HG03064 (cell line): ENCODE measurements at regions not wholly inside any gene's neighbourhood (a gene's known extent, or its start where the extent isn't known, plus 50 kb on each side); places are given as distances from the start of the nearest gene placed in this dataset.
"Not testable (repeated sequence)": the region's sequence is repeated elsewhere in the genome, so short reads cannot be mapped to it uniquely, and the experiment has no call there.

Experiments
- ATAC-seq: cut with Tn5 transposase; IDR thresholded peaks from one replicate; pipeline ENCODE4 v1.9.1; 2021; ENCODE audit warnings: low read depth; ENCODE audit not compliant: unreplicated experiment

DNA sequence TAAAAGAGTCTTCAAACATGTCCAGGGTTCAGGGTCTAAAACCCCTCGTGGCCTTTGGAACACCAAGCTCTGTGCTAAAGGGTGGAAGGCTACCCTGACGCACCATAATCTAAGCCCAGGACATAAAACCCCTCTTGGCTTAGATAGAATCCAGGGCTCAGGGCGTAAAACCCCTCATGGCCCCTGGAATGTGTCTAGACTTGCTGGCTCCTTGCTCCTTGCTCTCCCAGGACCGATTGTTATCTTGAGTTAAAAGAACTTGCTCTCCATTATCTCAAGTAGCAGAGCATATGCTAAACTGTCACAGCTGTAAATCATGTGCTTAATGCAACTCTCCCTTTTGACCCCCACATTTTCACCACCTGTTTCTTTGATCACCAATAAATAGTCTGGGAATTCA, 758.1 kb upstream of the SLC8A1 start:
- ATAC-seq: not testable (repeated sequence)

DNA sequence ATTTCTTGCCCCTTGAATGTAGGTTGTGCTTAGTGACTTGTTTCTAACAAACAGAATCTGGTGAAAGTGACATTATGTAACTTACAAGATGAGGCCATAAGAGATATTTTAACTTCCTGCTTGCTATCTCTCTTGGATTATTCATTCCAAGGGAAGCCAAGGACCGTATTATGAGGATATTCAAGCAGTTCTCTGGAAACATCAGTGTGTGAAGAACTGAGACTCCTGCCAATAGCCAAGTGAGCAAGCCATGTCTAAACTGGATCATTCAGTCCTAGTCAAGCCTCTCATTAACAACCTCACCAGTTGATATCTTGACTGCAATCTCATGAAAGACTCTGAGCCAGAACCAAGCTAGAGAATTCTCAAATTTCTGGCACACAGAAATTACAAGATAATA, 765.1 kb upstream of the SLC8A1 start:
- no peak for ATAC-seq

DNA sequence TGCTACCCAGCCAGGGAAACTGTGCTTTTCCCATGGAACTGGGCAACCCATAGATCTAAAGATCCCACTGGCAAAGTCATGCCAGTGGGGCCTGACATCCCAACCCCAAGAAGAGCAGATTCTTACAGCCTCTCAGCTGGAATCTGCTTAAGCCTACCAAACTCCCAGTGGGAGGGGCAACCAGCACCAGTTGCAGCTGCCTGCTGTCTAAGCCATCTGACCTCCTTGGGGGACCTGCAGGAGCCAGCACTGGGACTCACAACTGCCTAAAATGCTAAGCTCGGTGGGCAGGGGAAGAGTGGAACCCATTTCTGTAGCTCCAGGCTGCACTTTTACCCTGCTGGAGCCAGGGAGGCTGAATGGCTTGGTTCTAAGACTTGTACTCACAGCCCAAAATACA, 770.7 kb upstream of the SLC8A1 start:
- ATAC-seq: no peak

DNA sequence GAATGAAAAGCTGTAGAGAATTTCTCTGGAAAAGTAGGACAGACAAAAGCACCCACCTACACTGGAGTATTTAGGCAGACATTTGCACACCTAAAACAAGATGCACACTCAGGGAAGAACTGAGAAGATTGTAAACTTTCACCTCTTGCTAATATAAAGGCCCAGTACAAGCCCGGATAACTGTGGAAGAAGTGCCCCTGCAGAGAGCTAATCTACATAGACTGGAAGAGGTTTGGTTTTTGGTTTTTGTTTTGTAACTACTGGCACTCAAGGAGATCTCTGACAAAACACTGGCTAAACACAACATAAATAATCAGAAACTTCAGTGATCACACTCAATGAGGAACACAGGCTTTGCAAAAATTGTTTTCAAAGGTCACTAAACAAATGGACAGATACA, 782.2 kb upstream of the SLC8A1 start:
- no peak for ATAC-seq

DNA sequence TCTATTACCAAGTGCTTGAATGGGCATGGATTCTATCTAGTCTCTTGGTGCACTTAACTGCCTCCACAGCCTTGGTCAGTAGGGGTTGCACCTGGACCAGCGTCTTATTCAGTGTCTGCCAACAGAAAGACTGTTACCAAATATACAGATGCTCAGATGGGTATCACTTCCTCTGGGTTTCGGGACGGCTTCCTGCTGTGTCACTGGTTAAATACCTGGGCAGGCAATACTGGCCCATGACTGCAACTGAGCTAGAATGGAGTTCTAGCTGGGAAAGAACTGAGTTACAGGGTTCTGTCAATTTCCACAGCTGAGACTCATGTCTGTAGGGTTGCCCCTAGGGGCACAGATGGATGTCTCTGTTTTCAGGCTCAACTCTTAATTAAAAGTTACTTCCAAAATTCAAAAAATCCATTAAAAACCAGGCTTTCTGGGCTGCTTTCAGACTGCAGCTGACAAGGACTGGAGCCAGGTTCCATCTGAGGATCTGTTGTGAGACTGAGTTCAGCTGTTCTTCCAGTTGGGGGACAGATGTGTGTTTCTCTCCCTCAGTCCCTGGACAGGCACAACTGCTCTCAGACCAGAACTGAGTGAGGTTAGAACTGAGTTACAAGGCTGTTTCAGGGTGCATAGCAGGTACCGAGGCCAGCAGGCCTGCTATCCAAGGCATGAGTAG, 789.6 kb upstream of the SLC8A1 start:
- no peak for ATAC-seq

DNA sequence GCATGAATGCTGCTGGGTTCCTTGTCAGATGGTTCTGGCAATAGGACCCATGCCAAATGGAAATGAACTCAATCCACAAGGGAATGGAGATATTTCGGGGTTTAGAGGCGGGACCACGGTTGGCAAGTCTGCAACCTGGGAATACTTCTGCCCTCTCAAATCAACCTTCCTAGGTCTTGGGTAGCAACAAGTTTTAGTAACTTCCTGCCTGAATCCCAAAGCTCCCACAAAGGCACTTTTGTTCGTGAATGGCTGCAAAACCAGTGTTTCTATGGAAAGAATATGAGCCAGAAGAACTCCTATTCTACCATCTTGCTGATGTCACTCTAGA, 790.1 kb upstream of the SLC8A1 start:
- no peak for ATAC-seq

- no peak for ATAC-seq
Observed at GRCh38 chr2:41267929-41268659, 779.7 kb upstream of the PKDCC start.

DNA sequence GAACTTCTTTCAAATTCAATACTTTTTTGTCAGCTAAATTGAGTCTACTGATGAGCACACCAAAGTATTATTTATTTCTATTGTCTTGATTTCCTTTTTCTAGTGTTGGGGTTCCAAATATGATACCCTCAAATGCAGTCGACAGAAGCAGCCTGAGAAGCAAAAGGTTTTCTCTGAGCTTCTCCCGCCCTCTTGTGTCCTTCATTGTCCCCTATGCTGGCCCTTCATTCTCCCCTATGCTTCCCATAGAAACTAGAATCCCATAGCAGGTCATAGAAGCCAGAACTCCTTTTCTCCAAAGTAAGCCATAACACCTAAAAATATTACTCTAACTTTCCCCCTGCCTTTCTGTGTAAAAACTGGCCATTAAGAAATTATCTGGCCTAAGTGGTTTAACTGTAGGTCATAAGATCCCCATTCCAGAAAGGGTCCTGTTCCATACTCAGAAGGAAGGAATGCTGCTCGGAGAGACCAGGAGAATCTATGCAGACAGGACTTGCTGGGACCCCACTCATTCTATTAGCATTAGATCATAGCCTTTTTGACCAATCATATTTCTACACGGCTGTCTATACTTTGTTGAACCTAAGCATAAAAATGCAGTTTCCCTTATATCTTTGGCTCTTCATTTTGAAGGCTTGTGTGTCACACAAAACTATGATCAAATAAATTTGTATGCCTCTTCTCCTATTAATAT, 764.6 kb upstream of the PKDCC start:
- no peak for ATAC-seq

DNA sequence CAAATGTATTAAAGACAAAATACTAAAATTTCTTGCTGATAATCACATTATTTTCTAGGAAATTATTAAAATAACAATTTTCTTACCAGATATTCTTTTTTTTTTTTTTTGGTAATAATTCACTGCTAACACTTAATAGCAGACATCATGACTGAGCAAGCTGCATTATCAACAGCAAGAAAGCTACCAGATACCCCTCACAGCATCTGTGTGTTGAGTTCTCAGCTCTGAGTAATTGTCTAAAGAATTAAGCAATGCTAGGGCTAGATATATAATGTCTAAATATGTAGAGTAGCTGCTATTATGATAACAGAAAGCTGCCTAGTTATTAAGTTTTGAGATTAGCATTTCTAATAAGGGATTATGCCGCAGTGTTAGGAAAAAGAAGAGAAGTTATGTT, 754.3 kb upstream of the PKDCC start:
- ATAC-seq: no peak

GRCh38 chr2:41294331-41294730, 753.5 kb upstream of the PKDCC start:
- ATAC-seq: no peak

GRCh38 chr2:41313082-41313481, 734.7 kb upstream of the PKDCC start:
- no peak for ATAC-seq

- no peak for ATAC-seq
Observed at GRCh38 chr2:41314511-41315070, 733.2 kb upstream of the PKDCC start.

- ATAC-seq: no peak
Observed at GRCh38 chr2:41319437-41319836, 728.4 kb upstream of the PKDCC start.

DNA sequence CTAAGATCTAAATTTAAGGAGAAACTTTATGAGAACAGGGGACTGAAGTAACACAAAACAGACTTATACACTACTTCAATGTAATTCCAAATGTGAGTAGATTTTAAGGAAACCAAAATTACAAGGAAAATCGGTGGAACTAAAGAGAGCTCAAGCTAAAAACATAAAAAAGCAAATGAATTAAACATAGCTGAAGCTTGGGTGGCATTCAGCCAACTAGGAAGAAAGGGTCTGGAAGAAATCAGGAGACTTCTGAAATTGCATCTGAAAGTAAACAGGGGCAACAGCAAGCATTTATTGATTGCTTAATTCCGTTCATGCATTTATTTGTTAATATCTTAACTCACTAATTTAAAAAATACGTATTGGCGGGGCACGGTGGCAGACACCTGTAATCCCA, 727.3 kb upstream of the PKDCC start:
- ATAC-seq: no peak

DNA sequence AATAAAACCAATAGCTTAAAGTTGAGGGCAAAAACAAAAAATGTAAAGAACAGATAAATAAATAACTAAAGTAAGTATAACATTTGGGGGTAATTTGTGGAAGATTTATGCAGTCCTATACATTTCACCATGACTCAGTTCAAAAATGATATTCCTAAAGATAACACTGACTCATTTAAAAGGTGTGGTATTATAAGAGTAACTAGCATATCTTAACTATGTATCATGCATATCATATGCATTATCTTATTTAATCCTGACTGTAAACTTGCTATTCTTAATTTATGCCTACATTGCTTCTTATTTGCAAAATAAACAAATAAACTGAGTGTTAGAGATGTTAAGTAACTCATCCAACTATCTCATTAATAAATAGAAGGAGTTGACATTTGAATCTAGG, 726.5 kb upstream of the PKDCC start:
- ATAC-seq: no peak

DNA sequence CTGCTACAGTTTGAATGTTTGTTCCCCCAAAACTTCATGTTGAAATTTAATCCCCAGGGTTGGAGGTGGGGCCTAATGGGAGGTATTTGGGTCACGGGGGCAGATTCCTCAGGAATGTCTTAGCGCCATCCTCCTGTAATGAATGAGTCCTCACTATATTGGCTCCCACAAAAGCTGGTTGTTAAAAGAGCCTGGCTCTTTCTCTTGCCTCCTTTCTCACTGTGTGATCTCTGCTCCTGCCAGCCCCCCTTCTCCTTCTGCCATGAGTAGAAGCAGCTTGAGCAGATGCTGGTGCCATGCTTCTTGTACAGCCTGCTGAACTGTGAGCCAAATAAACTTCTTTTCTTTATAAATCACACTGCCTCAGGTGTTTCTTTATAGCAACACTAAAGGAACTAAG, 721.0 kb upstream of the PKDCC start:
- no peak for ATAC-seq

- ATAC-seq: no peak
Observed at GRCh38 chr2:41329040-41329439, 718.8 kb upstream of the PKDCC start.

GRCh38 chr2:41334159-41334558, 713.7 kb upstream of the PKDCC start:
- ATAC-seq: no peak

DNA sequence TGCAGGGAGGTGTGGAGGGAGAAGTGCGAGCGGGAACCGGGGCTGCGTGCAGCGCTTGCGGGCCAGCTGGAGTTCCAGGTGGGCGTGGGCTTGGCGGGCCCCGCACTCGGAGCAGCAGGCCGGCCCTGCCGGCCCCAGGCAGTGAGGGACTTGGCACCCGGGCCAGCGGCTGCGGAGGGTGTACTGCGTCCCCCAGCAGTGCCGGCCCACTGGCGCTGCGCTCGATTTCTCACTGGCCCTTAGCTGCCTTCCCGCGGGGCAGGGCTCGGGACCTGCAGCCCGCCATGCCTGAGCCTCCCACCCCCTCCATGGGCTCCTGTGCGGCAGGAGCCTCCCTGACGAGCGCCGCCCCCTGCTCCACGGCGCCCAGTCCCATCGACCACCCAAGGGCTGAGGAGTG, 712.2 kb upstream of the PKDCC start:
- not testable (repeated sequence) for ATAC-seq

DNA sequence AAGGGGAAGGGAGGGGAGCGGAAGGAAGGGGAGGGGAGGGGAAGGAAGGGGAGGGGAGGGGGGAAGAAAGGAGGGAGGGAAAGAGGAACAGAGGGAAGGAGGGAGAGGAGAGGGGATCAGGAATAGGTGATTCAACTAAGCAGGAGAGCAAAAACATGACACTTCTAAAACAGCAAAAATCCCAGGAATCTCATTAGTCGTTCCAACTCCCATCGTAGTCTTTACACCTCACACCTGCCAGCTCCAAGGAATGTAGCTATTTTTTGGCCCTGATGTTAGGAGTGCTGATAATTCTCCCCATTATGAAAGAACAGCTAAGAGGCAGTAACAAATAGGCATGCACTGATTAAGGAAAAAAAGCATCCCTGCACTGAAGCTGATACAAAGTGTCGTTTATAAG, 709.9 kb upstream of the PKDCC start:
- ATAC-seq: no peak

DNA sequence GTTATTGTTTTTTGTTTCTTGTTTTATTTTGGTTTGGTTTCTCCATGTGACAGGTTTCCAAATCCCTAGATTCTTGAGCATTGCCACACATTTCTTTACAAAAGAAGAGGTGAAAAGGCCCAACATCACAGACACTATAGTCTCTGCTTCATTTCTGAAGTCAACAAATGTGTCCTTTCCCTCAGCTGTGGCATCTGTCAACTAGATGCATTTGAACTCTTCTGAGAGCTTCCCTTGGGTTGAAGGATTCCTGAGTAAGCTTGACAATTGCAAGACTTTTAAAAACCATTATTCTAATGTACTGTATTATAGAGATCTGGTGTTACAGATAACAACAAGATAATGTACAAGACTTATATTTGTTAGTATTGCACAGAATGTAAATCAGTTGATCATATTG, 703.3 kb upstream of the PKDCC start:
- ATAC-seq: no peak

DNA sequence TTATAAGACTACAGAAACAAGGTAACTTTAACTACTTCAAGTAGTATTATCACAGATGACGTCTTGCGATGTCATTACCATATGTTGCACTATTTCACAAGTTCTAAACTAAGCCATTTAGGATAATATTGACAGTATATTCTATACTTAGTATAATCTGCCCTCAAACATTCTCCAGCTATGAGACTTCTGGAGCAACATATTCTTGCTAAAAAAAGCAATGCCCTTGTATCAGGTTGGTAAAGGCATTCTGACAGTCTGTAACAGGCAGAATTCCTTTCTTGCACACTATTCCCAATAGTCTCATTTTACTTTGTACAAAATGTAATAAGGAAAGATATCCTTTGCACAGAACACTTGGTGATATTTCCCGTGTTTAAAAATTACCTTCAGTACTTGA, 694.8 kb upstream of the PKDCC start:
- ATAC-seq: no peak
